ENCODE measurements at regions not wholly inside any gene's neighbourhood (a gene's known extent, or its start where the extent isn't known, plus 50 kb on each side); places are given as distances from the start of the nearest gene placed in this dataset.
"Not testable (repeated sequence)": the region's sequence is repeated elsewhere in the genome, so short reads cannot be mapped to it uniquely, and the experiment has no call there.

DNA sequence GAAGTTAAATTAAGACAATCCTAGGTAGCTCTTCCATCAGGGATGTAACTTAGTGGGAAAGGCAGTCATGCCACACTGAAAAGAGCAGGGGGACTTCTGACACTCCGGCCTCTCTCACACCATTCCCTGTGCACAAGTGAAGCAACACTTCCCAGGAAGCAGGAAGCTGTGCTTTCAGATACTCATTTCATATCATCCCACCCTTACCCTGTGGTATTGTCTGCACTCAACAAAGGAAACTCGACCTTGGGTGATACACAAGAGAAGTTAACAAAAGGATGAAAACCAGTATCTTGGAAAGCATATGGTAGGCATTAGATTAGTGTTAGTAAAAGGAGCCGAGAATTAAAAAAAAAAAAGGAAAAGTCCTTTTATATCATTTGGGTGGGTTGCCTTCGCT is 61.3 kb upstream of the MDM1 start:
- no peaks in the 10 kb centered on the region for H3K27me3 ChIP-seq (ENCODE audit: insufficient read depth, low read depth)
- H3K36me3 ChIP-seq (ENCODE audit: insufficient read depth): no peaks in the 10 kb centered on the region
- no peaks in the 10 kb centered on the region for H4K20me1 ChIP-seq (ENCODE audit: insufficient read depth)
- H3K27ac ChIP-seq: no peak overlapping the region
- H3K79me2 ChIP-seq (ENCODE audit: insufficient read depth, low read depth): no peaks in the 10 kb centered on the region
- no peak overlapping the region for H3K4me3 ChIP-seq (IDR thresholded peaks at IDR 0.05; ENCODE audit: insufficient read depth, low read depth, low read length)
- no peaks in the 10 kb centered on the region for H3K4me1 ChIP-seq (ENCODE audit: low read depth, poor library complexity, severe bottlenecking)
- no peak overlapping the region for H2AFZ ChIP-seq (ENCODE audit: low read depth)
- no peak overlapping the region for H3K9ac ChIP-seq
- no peak overlapping the region for H3K4me2 ChIP-seq
- TF ChIP-seq, protein P1, sequence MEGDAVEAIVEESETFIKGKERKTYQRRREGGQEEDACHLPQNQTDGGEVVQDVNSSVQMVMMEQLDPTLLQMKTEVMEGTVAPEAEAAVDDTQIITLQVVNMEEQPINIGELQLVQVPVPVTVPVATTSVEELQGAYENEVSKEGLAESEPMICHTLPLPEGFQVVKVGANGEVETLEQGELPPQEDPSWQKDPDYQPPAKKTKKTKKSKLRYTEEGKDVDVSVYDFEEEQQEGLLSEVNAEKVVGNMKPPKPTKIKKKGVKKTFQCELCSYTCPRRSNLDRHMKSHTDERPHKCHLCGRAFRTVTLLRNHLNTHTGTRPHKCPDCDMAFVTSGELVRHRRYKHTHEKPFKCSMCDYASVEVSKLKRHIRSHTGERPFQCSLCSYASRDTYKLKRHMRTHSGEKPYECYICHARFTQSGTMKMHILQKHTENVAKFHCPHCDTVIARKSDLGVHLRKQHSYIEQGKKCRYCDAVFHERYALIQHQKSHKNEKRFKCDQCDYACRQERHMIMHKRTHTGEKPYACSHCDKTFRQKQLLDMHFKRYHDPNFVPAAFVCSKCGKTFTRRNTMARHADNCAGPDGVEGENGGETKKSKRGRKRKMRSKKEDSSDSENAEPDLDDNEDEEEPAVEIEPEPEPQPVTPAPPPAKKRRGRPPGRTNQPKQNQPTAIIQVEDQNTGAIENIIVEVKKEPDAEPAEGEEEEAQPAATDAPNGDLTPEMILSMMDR (conservative IDR thresholded peaks at IDR 0.05; ENCODE audit: low read depth, low read length): no peak

DNA sequence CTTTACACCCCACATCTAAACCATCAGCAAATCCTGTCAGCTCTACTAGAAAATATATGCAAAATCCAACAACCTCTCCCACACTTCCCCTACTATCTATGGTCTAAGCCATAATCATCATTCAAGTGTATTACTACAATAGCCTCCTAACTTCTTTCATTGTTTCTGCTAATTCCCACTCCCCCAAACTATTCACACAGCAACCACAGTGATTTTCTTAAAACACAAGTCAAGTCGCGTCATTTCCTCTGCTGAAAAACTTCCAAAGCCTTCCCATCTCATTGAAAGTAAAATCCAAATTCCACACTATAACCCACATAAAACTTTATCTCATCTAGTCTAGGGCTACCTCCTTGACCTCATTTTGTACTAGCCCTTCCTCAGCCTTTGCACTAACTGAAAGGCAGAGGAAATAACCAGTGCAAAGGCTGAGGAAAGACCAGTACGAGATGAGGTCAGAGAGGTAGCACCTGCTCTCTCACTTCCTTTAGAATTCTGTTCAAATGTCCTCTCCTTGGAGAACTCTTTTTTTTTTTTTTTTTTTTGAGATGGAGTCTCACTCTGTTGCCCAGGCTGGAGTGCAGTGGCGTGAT is 65.5 kb upstream of the MDM1 start:
- H2AFZ ChIP-seq (ENCODE audit: low read depth): no peak overlapping the region
- peaks cover under 1% of the 10 kb centered on the region for H3K4me1 ChIP-seq (ENCODE audit: low read depth, poor library complexity, severe bottlenecking)
- H3K4me3 ChIP-seq (IDR thresholded peaks at IDR 0.05; ENCODE audit: insufficient read depth, low read depth, low read length): no peak overlapping the region
- H3K27ac ChIP-seq: no peak overlapping the region
- H3K4me2 ChIP-seq: no peak overlapping the region
- no peaks in the 10 kb centered on the region for H3K79me2 ChIP-seq (ENCODE audit: insufficient read depth, low read depth)
- no peaks in the 10 kb centered on the region for H3K27me3 ChIP-seq (ENCODE audit: insufficient read depth, low read depth)
- no peak overlapping the region for H3K9ac ChIP-seq
- TF ChIP-seq, protein P1 (conservative IDR thresholded peaks at IDR 0.05; ENCODE audit: low read depth, low read length): no peak
- no peaks in the 10 kb centered on the region for H3K36me3 ChIP-seq (ENCODE audit: insufficient read depth)
- H4K20me1 ChIP-seq (ENCODE audit: insufficient read depth): no peaks in the 10 kb centered on the region

DNA sequence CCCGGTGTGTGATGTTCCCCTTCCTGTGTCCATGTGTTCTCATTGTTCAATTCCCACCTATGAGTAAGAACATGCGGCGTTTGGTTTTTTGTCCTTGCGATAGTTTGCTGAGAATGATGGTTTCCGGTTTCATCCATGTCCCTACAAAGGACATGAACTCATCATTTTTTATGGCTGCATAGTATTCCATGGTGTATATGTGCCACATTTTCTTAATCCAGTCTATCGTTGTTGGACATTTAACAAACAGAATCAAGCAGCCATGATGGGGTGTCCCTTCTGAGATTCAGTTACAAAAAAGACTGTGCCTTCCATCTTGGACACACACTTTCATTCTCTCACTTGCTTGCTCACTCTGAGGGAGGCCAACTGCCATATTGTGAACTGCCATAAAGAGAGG is 66.5 kb upstream of the MDM1 start:
- not testable (repeated sequence) for H3K4me3 ChIP-seq (IDR thresholded peaks at IDR 0.05; ENCODE audit: insufficient read depth, low read depth, low read length); H2AFZ ChIP-seq (ENCODE audit: low read depth); H3K79me2 ChIP-seq (ENCODE audit: insufficient read depth, low read depth); H3K4me2 ChIP-seq; H3K27ac ChIP-seq; H3K36me3 ChIP-seq (ENCODE audit: insufficient read depth); H3K9ac ChIP-seq; H3K27me3 ChIP-seq (ENCODE audit: insufficient read depth, low read depth); H4K20me1 ChIP-seq (ENCODE audit: insufficient read depth)
- H3K4me1 ChIP-seq (ENCODE audit: low read depth, poor library complexity, severe bottlenecking): peaks cover 11% of the 10 kb centered on the region

DNA sequence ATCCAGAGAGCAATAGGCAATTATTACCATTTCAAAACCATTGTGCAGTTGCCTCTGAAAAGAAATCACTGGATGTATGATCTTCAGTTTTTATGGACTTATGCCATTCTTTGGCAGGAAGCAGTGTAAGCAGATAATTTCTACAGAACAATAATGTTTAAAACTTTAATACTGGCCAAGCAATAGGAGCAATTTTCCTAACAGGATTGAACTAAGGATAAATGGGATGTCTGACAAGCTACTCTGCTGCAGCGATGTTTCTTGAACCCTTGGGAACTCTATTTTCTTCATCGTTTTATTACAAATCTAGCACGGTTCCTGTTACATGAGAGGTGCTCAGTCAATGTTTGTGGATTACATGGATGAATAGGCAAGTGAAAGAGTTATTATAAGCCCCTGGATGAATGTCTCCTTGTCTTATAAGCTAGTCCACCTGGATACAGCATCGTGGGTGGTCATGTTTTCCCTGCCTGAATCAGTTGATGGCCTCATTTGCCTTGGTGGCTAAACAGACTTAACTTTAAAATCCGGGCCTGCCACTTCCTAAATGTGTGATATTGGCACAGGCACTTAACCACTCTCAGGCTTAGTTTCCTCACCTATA is 68.2 kb upstream of the MDM1 start:
- Histone ChIP-seq H3K4me3 (IDR thresholded peaks at IDR 0.05; ENCODE audit: insufficient read depth, low read depth, low read length) (no peak overlapping the region), H2AFZ (ENCODE audit: low read depth) (no peak overlapping the region), H3K9ac (no peak overlapping the region), H3K4me1 (ENCODE audit: low read depth, poor library complexity, severe bottlenecking) (peaks cover 15% of the 10 kb centered on the region), H3K36me3 (ENCODE audit: insufficient read depth) (no peaks in the 10 kb centered on the region), H3K4me2 (no peak overlapping the region), H4K20me1 (ENCODE audit: insufficient read depth) (no peaks in the 10 kb centered on the region), H3K27me3 (ENCODE audit: insufficient read depth, low read depth) (no peaks in the 10 kb centered on the region), H3K79me2 (ENCODE audit: insufficient read depth, low read depth) (no peaks in the 10 kb centered on the region), H3K27ac (no peak overlapping the region)
- TF ChIP-seq, protein P1 (conservative IDR thresholded peaks at IDR 0.05; ENCODE audit: low read depth, low read length): no peak

DNA sequence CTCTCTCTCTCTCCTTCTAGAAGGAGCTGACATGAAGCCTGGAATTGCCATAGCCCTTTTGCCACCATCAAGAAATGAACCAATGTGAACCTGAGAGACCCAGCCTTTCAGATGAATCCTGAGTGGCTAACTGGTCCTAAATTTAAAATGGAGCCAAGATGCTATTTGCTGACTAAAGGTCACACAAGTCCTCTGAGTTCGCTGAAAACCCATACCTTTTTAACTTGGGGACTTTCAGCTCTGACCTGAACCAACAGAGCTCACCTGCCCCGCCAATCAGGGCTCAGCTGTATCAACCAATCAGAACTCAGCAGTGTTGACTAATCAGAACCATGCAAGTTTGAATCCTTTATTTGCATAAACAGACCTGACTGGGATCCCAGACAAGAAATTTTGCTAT is 70.3 kb upstream of the MDM1 start:
- Histone ChIP-seq H2AFZ (ENCODE audit: low read depth) (no peak overlapping the region), H3K4me3 (IDR thresholded peaks at IDR 0.05; ENCODE audit: insufficient read depth, low read depth, low read length) (no peak overlapping the region), H4K20me1 (ENCODE audit: insufficient read depth) (no peaks in the 10 kb centered on the region), H3K4me2 (no peak overlapping the region), H3K27me3 (ENCODE audit: insufficient read depth, low read depth) (no peaks in the 10 kb centered on the region), H3K36me3 (ENCODE audit: insufficient read depth) (no peaks in the 10 kb centered on the region), H3K9ac (no peak overlapping the region), H3K27ac (no peak overlapping the region), H3K4me1 (ENCODE audit: low read depth, poor library complexity, severe bottlenecking) (peaks cover 15% of the 10 kb centered on the region), H3K79me2 (ENCODE audit: insufficient read depth, low read depth) (no peaks in the 10 kb centered on the region)
- TF ChIP-seq, protein P1 (conservative IDR thresholded peaks at IDR 0.05; ENCODE audit: low read depth, low read length): no peak

Measured in KMS-11 (cell line).